Ovary (tissue), 7 donors: ENCODE measurements at regions not wholly inside any gene's neighbourhood (a gene's known extent, or its start where the extent isn't known, plus 50 kb on each side); places are given as distances from the start of the nearest gene placed in this dataset.

Experiments used
- DNase-seq, 5 donors: peaks; one replicate each; pipeline ENCODE4 v3.0.0-alpha.2; 2019 to 2020
- H3K27ac ChIP-seq, 2 donors: fragments of 200-600 bp; one replicate each; pipeline versions ENCODE4 v1.5.1 to v1.8.0; 2019 to 2022
- H3K27me3 ChIP-seq: fragments of 200-600 bp; one replicate; pipeline ENCODE4 v1.8.0; 2022
- H3K36me3 ChIP-seq: fragments of 200-600 bp; sonication (generic); one replicate; pipeline ENCODE4 v1.5.1; 2019
- H3K4me1 ChIP-seq: one replicate; pipeline ENCODE4 v1.8.1; 2013; ENCODE audit warnings: mild to moderate bottlenecking, moderate library complexity; ENCODE audit not compliant: insufficient read depth
- H3K4me3 ChIP-seq: fragments of 200-600 bp; sonication (generic); one replicate; pipeline ENCODE4 v1.5.1; 2017
- H3K9me3 ChIP-seq, 2 donors: fragments of 200-600 bp in 1 of 2; sonication (generic) in 1 of 2; one replicate each; pipeline versions ENCODE4 v1.5.1 to v1.8.1; 2013 to 2019; ENCODE audit warnings: mild to moderate bottlenecking in 1 of 2, moderate library complexity in 1 of 2
- EP300 ChIP-seq: sonication (generic); formaldehyde crosslinking; IDR thresholded peaks from one replicate; pipeline ENCODE4 v1.6.1; 2017; ENCODE audit warnings: antibody characterized with exemption
- POLR2A ChIP-seq: fragments of 450-650 bp; IDR thresholded peaks from one replicate; pipeline ENCODE4 v1.6.1; 2017; ENCODE audit warnings: antibody characterized with exemption, mild to moderate bottlenecking, moderate library complexity
- WGBS, 3 donors: extraction: QIAGEN DNeasy Blood & Tissue Kit in 1 of 3; methylation state at CpG; one replicate each; pipeline versions ENCODE4 v1.1.5 to v1.1.7; 2013 to 2017; 5-methylcytosine and 5-hydroxymethylcytosine counted together
- intact Hi-C, 4 donors: fragments of 100-400 bp; cut with DNase I; formaldehyde crosslinking; loops; one replicate each; pipeline versions ENCODE4 v1.11.0 to v1.15.1; 2022 to 2023
- TF ChIP-seq, protein P1 (sequence below), 3 donors: fragments of 450-650 bp in 2 of 3; fragments of 200-600 bp in 1 of 3; IDR thresholded peaks; one replicate each; pipeline versions ENCODE4 v1.5.1 to v1.8.0; 2016 to 2022; ENCODE audit warnings: antibody characterized with exemption in 3 of 3, mild to moderate bottlenecking in 1 of 3
- donor health status: DM: no; HTN: no; CAD: no; lungs with moderate emphysema.
- donor health status: DM: no; HTN: no; CAD: no.
- donor health status: Bipolar disorder and iron deficiency.
- donor health status: DM: no; HTN: no; CAD: no.
- donor health status: DM: yes; HTN: yes; CAD: no.

DNA sequence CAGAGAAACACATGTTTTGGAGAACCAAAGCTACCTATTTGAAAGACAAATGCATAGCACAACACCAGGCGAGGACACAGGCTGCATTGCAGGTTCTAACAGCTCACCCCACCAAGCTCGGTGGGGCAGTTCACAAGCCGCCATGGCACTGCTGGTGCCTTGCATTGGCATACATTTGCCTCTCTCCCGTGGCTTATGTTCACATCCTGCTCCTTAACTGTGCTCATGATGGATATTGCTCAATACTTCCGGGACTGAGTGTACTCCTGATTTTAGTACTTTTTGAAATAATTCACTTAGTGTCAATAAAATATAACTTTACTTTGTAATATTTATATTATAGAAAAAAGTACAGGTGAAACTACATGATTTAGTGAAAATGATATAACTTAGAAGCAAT is 1187.4 kb upstream of the NCAM2 start:
- no peak overlapping the region for H3K4me3 ChIP-seq
- no peak for DNase-seq
- TF ChIP-seq POLR2A: no peak
- no peak for TF ChIP-seq EP300
- TF ChIP-seq, protein P1, sequence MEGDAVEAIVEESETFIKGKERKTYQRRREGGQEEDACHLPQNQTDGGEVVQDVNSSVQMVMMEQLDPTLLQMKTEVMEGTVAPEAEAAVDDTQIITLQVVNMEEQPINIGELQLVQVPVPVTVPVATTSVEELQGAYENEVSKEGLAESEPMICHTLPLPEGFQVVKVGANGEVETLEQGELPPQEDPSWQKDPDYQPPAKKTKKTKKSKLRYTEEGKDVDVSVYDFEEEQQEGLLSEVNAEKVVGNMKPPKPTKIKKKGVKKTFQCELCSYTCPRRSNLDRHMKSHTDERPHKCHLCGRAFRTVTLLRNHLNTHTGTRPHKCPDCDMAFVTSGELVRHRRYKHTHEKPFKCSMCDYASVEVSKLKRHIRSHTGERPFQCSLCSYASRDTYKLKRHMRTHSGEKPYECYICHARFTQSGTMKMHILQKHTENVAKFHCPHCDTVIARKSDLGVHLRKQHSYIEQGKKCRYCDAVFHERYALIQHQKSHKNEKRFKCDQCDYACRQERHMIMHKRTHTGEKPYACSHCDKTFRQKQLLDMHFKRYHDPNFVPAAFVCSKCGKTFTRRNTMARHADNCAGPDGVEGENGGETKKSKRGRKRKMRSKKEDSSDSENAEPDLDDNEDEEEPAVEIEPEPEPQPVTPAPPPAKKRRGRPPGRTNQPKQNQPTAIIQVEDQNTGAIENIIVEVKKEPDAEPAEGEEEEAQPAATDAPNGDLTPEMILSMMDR (IDR thresholded peaks at IDR 0.05): no peak
- no peaks in the 10 kb centered on the region for H3K27me3 ChIP-seq
- H3K4me1 ChIP-seq: no peaks in the 10 kb centered on the region
- intact Hi-C loops: no loop called here
- 63 to 83% (median 78%) methylated on average over 5 of the region's 5 CpGs for WGBS, 3 donors
- H3K9me3 ChIP-seq: no peaks in the 10 kb centered on the region
- H3K27ac ChIP-seq: no peak overlapping the region
- no peaks in the 10 kb centered on the region for H3K36me3 ChIP-seq

DNA sequence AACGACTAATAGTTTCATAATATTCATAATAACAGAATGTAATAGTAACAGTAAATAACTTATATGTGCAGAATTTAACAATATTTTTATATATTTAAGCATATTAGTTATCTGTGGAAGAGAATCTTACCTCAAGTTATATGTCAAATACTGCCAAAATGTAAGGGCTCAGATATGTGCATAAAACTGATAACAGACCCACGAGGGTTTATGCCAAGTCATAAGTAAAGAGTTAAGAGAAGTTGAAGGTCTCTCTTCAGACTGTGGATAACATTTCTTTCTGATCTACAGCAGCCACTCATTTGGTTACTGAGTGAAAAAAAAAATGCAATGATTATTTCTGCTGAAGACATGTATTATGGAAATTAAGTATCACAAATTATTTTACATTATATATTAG is 1167.8 kb upstream of the NCAM2 start:
- H3K9me3 ChIP-seq: no peaks in the 10 kb centered on the region
- DNase-seq: no peak
- H3K36me3 ChIP-seq: no peaks in the 10 kb centered on the region
- H3K27me3 ChIP-seq: no peaks in the 10 kb centered on the region
- intact Hi-C loops: no loop called here
- H3K4me1 ChIP-seq: no peaks in the 10 kb centered on the region
- no peak overlapping the region for H3K27ac ChIP-seq
- 33 to 54% (median 41%) methylated on average over 2 of the region's 2 CpGs for WGBS, 3 donors
- H3K4me3 ChIP-seq: no peak overlapping the region
- TF ChIP-seq, protein P1 (IDR thresholded peaks at IDR 0.05): no peak
- TF ChIP-seq EP300: no peak

DNA sequence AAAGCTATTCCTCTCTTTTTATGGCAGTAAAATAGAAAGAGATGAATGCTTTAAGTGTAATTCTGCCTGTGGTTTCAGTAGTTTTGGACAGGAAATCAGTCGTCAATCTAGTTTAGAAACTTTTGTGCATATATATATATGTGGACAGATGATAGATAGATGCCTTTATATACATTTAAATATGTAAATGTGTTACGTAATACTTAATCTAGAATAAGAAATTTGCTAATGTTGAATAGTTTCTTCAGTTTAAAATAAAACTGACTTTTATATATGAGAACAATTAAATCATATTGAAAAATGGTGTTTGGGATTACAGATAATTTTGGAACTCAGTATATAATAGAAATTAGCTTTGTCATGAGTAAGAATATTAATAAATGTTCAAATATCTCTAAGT is 1165.7 kb upstream of the NCAM2 start:
- DNase-seq: no peak
- TF ChIP-seq, protein P1 (IDR thresholded peaks at IDR 0.05): no peak
- Histone ChIP-seq H3K27ac (no peak overlapping the region), H3K27me3 (no peaks in the 10 kb centered on the region), H3K4me1 (no peaks in the 10 kb centered on the region), H3K4me3 (no peak overlapping the region), H3K36me3 (no peaks in the 10 kb centered on the region), H3K9me3 (no peaks in the 10 kb centered on the region)
- intact Hi-C loops: no loop called here
- WGBS, 3 donors: 84 to 91% (median 90%) methylated on average over 2 of the region's 2 CpGs

DNA sequence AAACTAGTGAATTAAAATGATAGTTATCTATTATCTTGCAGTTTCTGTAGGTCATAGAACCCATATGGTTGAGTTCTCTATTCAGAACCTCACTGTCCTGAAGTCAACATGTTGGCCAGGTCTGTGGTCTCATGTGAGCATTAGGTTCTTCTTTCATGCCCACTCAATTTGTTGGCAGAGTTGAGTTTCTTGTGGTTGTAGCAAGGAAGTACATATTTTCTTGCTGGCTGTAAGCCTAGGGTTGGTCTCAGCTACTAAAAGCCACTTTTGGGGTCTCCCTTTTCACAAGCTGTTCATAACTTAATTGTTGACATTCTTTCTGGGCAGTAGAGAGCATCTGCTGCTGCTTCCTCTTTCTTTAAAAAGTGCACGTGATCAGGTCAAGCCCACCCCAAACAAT is 1165.1 kb upstream of the NCAM2 start:
- H3K36me3 ChIP-seq: no peaks in the 10 kb centered on the region
- H3K4me3 ChIP-seq: no peak overlapping the region
- H3K27ac ChIP-seq: no peak overlapping the region
- no peak for DNase-seq
- H3K9me3 ChIP-seq: no peaks in the 10 kb centered on the region
- H3K27me3 ChIP-seq: no peaks in the 10 kb centered on the region
- H3K4me1 ChIP-seq: no peaks in the 10 kb centered on the region
- TF ChIP-seq, protein P1 (IDR thresholded peaks at IDR 0.05): no peak
- TF ChIP-seq POLR2A (no peak), EP300 (no peak)
- intact Hi-C loops: no loop called here
- 0 to 8% (median 6%) methylated on average over 1 of the region's 1 CpG for WGBS, 3 donors

DNA sequence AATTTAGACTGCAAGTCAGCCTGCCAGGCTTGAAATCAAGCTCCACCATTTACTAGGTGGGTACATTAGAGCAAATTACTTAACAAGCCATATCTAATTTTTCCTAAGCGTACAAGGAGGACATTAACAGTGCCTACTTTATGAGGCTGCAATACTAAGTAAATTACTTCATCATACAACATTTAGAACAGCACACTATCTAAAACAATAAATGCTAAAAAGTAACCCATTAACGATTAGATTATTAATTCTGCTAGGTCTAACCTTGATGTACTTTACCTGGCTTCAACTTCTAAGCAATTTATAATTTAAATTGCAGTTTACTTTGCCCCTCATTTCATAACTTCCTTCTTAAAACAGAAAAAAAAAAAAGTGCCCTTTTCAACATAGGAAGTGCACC is 1155.6 kb upstream of the NCAM2 start:
- DNase-seq: no peak
- H3K4me1 ChIP-seq: no peaks in the 10 kb centered on the region
- intact Hi-C loops: no loop called here
- WGBS, 3 donors: 86 to 96% (median 90%) methylated on average over 2 of the region's 2 CpGs
- no peaks in the 10 kb centered on the region for H3K9me3 ChIP-seq
- no peak overlapping the region for H3K4me3 ChIP-seq
- H3K36me3 ChIP-seq: no peaks in the 10 kb centered on the region
- H3K27ac ChIP-seq: no peak overlapping the region
- no peak for TF ChIP-seq EP300
- TF ChIP-seq POLR2A: no peak
- TF ChIP-seq, protein P1 (IDR thresholded peaks at IDR 0.05): no peak
- no peaks in the 10 kb centered on the region for H3K27me3 ChIP-seq
